GM19351 (cell line): ENCODE measurements at regions not wholly inside any gene's neighbourhood (a gene's known extent, or its start where the extent isn't known, plus 50 kb on each side); places are given as distances from the start of the nearest gene placed in this dataset.

Experiments used
- ATAC-seq: cut with Tn5 transposase; IDR thresholded peaks from one replicate; pipeline ENCODE4 v1.9.1; 2021; ENCODE audit warnings: mild to moderate bottlenecking, moderate library complexity; ENCODE audit not compliant: unreplicated experiment

GRCh38 chr7:112887976-112888375, 97.8 kb upstream of the TMEM168 start:
- ATAC-seq, result no peak

DNA sequence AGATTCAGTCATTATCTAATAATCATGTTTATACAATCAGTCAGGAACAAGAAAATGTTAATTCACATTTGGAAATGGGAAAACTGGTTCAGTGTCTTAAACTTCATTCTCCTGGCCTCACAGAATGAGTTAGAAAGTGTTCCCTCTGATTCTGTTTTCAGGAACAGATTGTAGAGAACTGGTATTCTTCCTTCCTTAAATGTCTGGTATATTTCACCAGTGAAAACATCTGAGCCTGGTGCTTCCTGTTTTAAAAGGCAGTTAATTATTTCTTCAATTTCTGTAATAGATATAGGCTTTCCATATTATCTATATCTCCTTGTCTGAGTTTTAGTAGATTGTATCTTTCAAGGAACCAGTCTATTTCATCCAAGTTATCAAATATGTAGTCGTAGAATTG, 97.1 kb upstream of the TMEM168 start:
- no peak for ATAC-seq

- no peak for ATAC-seq
These were observed 96.0 kb upstream of the TMEM168 start for GRCh38 chr7:112886208-112886607.

DNA sequence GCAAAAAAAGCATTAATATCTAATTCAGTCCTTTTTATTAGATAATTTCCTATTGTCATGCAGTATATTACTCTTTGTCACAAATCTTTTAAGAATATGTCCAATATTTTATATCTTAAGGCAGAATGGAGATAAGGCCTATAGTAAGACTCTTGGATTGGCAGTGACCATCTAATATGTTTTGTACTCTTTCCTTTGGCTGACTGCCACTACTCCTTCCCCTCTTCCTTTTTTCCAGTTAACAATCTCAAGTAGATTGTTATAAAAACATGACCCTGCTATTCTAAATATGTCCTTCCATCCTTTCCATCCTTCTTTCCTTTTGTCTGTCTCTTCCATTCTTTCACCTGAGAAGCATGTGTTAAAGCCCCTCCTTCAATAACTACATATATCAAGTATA, 92.8 kb upstream of the TMEM168 start:
- no peak for ATAC-seq

GRCh38 chr7:112882511-112882910, 92.3 kb upstream of the TMEM168 start:
- no peak for ATAC-seq

DNA sequence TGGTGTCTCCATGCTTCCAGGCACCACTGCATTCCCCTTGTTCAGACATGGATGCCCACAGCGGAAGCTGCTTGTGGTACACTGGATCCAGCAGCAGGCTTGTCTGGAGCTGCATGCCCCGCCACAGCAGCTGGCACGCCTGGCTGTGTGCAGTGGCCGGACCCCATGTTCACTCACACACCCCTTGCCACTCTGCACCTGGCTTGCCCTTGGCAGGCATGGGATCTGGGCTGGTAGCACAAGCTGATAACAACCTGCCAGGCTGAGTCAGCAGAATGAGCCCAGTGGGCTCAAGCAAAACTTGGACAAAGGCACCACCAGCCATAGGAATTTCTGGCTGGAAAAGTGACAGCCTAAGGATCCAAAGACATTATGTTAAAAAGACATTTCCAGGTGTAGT, 91.8 kb upstream of the TMEM168 start:
- ATAC-seq, result no peak

DNA sequence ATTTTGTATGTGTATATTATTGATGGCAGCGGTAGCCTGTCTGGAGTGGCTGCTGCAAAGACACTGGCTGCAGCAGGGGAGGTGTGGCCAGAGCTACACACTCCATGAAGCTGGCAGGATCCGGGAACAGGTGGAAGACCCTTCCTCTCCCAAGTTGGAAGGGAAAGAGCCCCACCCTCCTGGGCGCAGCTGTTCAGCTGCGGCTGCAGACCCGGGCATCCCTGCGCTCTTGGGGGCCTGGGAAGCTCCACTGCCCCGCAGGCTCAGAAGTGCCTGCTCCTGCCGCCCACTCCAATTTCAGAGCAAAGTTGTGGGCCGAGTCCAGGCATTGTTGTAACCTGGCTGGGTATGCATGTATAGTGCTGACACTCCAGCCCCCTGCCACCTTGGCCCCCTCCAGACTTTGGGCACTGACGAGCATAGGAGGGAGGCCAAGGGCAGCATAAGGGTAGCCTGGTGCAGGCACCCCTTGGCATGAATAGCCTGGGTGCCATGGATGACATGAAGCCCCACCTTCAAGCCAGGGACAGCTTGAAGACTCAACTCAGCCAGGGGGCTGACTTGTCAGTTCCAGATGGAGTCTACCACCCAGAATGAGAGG, 90.7 kb upstream of the TMEM168 start:
- no peak for ATAC-seq

DNA sequence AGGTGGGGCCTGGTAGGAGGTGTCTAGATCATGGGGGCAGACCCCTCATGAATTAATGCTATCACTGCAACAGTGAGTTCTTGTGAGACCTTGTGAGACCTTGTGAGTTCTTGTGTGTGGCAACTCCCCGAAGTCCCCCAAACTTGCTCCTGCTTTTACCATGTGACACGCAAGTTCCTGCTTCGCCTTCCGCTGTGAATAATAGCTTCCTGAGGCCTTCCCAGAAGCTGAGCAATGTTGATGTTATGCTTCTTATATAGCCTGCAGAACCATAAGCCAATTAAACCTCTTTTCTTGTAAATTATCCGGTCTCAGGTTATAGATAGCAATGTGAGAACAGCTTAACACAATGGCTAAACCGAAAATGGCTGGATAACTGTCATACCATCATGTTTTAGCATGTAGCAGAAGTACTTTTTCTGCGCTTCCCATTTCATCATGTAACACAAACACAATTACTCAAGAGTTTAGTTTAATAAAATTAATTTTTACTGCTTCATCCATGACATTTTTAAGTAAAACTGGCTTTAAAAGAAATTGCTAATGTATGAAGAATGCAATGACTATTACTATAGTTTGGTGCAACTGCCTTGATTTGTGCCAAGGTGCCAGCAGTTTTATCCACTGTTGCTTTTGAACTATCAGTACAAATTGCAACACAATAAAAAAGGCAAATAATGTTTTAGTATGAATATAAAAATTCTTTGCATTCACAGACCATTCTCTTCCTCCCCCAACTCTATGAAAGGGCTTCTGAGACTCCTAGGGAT, 87.7 kb upstream of the TMEM168 start:
- ATAC-seq, result no peak

DNA sequence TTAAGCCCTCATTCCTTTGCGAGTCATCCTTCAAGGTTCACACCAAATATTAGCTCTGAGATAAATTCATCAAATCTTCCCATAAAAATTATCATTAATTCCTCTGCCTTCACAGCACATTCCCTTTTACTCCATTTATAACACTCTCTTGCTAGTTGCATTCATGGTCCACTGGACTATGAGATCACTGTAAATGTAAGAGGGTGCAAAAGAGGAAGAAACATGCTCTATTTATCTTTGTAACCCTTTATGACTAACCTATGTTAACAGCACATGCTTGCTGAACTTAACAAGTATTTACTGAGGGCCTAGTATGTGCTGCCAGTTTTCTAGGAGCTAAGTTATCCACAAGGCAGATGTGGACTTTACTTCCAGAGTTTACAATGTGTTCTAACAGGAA, 86.7 kb upstream of the TMEM168 start:
- no peak for ATAC-seq

- no peak for ATAC-seq
These were observed 84.7 kb upstream of the TMEM168 start for GRCh38 chr7:112874909-112875308.

GRCh38 chr7:112873831-112874553, 83.8 kb upstream of the TMEM168 start:
- ATAC-seq, result no peak

GRCh38 chr7:112869111-112869774, 79.0 kb upstream of the TMEM168 start:
- peak; percentile 41 for ATAC-seq

DNA sequence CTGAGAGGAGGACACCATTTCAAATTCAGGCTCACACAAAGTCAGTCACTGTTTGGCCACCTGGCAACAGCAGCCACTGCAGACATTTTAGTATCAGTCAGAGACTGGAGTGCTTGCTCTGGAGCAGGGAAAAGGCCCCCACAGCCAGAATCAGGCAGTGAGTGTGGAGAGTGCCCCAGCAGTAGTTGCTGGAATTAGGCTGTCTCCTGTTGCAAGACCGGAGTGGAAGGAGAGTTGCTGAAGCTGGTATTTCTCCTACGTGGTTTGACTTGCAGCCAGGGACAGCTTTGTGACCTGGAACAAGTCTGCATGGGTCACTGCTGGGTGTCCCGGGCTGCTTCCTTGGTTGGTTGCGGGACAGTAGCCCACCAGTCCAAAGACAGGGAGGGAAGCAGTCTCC, 78.4 kb upstream of the TMEM168 start:
- ATAC-seq, result no peak

- ATAC-seq, result peak; percentile 97
These were observed 76.2 kb upstream of the TMEM168 start for GRCh38 chr7:112866424-112866823.

- no peak for ATAC-seq
These were observed 74.2 kb upstream of the TMEM168 start for GRCh38 chr7:112864380-112864779.

DNA sequence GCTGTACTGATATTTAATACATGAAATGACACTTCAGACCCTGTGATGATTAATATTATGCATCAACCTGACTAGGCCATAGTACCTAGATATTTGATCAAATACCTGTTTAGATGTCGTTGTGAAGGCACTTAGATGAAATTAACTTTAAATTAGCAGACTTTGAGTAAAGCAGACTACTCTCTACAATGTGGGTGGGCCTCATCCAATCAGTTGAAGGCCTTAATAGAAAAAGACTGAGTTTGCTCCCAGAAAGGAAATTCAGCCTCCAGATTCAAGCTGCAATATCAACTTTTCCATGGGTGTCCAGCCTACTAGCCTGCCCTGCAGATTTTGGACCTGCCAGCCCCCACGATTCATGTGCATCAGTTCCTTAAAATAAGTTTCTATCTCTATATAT, 68.6 kb upstream of the TMEM168 start:
- ATAC-seq, result no peak

DNA sequence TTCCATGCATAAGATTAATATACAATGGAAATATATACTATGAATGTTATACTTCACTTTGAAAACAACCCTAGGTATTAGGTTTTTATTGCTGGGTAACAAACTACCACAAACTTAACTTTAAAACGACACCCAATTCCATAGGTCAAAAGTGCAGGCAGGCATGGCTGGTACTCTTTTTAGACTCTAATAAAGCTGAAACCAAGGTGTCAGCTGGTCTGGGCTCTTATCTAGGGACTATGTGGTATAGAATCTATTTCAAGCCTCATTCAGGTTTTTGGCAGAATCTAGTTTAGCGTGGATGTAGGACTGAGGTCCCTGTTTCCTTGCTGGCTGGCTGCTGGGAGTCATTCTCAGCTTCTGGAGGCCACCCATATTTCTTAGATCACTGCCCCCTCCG, 65.0 kb upstream of the TMEM168 start:
- ATAC-seq, result no peak

DNA sequence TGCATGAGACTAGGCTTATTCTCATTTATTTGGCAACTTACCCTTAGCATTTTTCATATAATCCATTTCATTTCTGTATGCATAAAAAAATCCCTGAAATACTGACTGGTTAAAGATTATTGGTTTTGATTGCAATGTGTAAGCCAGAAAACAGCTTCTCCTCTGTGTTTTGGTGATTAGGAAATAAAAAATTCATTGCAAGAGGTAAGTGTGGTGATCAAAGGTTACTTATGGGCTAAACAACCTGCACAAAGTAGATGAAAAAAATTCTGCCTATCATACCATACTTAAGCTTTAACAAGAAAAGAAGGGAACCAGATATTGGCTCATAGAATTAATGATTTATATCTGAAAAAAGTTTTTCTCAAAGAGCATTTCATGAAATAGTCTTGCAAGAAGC, 64.0 kb upstream of the TMEM168 start:
- ATAC-seq, result no peak

GRCh38 chr7:112853422-112853821, 63.2 kb upstream of the TMEM168 start:
- ATAC-seq, result no peak

- ATAC-seq, result no peak
These were observed 53.0 kb upstream of the TMEM168 start for GRCh38 chr7:112843151-112843550.
